AG20443 (cell line): ENCODE measurements at regions not wholly inside any gene's neighbourhood (a gene's known extent, or its start where the extent isn't known, plus 50 kb on each side); places are given as distances from the start of the nearest gene placed in this dataset.
"Not testable (repeated sequence)": the region's sequence is repeated elsewhere in the genome, so short reads cannot be mapped to it uniquely, and the experiment has no call there.

ENCODE experiments used
- DNase-seq: peaks from one replicate; pipeline ENCODE4 v3.0.0; 2012; ENCODE audit warnings: low spot score, mixed read lengths

DNA sequence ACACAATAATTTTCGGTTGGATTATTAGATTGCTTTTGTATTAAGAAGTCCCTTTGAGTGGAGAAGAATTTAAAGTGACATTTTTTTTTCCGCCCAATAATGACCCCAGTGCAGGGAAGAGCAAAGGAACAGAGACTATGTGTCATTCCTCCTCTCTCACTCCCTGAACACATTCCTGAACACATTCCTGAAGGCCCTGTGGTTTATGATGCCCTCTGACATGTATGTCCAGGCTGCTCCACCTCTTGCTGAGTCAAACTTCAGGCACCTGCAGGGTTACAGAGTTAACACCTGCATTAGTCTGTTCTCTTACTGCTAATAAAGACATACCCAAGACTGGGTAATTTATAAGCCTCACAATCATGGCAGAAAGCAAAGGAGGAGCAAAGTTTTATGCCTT is 704.0 kb upstream of the LRRN3 start:
- peak; percentile 8 for DNase-seq

DNA sequence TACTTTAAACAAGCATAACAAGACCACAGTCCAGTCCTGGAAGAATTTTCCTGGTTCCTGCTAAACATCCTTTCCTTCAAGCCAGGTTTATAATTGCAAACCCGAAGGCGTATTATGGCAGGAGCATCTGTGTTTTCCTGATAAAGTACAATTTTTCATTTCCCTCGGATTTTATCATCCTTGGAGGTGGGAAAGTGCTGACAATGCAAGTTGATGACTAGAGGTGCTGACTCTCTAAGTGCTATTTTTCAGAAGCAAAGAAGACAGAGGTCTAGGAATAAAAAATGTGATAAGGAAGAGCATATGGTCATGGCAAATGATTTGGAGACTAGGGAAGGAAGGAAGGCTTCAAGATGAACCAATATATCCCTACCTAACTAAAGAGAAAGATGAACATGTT is 703.2 kb upstream of the LRRN3 start:
- DNase-seq: no peak

DNA sequence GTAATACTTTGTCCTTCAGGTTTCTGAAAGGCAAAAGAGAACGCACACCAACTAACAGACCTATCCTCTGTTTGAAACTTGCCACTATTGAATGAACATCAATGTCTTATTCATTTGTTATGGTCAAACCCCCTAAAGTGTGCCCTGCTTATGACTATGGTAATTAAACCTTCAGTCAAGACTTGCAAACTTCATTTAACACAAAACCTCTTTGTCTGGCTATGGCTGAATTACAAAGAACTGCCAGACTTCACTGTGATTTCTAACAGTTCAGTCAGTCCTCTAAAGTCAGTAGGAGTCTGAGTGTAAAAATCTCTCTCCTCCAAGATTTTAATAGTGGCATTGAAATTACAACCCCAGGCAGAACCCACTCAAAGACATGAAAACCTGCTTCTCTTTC is 702.5 kb upstream of the LRRN3 start:
- DNase-seq: no peak

DNA sequence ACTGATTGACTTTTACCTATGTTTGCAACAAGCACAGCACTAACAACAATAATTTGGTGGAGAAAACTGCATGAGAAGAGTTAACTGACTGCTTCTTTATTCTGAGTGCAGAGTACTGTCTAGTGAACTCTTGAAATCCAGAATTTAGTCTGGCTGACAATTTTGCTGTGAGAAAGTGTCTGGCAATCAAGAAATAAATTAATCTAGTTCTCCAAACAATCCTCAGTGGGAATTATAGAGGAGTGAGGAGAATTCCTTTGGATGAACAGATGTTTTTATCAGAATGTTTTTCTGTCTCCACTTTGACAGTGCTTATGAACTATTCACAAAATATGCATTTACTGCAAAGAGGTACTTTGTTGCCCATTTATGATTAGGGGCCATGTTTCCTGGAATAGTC is 694.9 kb upstream of the LRRN3 start:
- DNase-seq: no peak

DNA sequence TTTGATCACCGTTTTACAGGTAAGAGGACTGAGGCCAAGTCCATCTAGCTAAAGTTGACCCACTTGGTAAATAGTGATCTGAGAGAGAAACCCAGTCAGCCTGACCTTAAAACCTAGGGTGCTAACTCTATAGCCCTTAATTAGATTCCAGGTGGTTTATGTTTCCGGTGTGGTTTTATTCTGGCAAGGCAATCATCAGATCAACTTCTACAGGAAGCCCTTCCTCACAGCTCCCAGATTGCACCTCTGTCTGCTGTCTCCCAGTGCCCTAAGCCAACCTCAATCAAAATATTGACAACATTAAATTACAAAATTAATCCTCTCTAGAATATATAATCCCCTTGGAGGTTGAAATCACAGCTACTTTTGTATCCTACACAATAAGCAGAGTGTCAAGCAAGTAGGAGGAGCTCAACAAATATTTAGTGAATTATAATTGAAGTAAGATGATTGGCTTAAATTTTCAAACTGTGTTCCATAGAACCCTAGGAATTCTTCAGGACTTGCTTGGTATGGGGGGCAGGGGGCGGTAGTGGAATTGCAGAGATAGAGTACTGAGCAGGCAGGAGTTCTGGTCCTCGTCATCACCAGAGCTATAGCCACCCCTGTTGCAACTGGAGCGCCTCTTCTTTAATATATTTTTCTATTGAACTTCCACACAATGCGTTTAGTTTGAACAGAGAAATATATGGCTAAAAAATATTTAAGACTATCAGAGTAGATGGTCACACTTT is 692.8 kb upstream of the LRRN3 start:
- no peak for DNase-seq

DNA sequence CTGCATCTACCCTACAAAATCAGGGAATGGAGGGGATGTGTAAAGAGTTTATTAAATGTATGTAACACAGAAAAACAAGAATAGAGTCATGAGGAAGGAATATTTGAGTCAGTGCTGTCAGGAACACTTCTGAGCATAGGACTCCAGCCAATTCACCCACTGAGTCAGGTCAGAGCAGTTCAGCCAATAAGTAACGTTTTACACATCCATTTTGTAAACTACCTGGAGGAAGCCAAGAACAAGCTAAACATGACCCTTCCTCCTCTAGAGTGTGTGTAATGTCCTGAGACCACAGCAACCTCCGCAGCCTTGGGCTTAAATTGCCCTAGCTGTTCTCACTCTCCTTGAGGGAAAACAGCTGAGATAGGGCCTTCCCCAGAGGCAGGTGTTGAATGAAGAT is 691.5 kb upstream of the LRRN3 start:
- no peak for DNase-seq

DNA sequence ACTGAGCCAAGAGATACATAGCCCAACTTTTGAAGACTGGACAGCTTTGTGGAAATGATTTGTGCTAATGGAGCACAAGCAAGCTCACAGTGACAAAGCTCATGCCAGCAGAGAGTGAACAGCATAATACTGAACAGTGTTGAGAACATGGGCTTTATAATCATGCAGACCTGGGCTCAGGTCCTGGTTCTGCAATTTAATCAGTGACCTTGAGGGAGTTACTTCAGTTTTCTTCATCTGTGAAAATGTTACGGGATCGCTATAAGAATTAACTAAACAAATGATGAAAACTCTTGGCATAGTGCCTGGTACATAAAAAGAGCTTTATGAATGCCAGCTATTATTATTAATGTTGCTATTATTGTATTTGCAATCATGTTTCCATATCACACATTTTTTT is 690.5 kb upstream of the LRRN3 start:
- DNase-seq: no peak

DNA sequence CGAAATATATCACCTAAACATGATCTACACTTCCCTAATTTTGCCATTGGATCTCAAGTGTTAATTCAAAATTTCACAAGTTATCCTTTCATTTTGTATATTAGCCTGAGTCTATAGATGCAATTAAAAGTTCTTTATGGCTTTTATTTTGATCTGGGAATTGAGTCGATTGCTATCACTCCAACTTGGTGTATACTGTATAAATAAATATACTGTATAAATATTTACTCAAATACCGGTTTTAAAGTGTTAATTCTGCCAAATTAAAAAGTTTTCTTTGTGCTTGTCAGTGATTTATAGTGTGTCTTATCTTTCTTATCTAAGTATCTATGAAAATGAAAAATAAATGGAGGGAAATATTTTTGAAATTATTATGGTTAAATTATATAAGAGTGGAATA is 683.7 kb upstream of the LRRN3 start:
- DNase-seq: no peak

DNA sequence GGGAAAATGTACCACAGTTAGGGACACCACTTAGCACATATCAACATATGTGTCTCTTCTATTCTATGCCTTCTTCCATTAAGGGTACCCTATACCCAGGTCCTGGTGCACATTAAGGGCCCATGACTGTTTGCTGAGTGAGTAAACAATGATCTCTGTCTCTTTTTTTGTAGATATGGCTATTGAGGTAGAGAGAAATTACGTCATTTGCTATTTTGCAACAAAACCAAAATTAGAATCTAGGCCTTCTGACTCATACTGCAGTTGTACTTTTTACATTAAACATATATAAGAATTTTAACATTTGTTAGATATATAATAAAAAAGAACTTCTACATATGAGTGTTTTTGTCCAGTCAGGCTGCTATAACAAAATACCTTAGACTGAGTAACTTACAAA is 683.2 kb upstream of the LRRN3 start:
- DNase-seq: no peak

DNA sequence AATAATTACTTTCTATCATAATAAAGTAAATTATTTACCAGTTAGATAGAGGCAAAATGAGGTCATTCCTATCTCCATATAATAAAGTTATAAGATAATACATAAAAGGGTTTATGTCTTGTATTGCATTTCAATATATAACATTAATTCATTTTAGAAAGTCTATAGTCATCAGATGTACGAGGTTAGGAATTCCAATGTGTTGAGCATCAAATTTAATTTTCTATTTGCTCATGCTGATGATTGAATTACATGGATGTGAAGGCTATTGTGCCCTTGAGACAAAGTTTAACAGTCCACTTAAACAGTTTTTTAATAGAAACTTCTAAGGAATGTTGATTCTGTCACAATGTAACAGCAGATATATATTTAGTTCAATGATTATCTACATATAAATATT is 678.3 kb upstream of the LRRN3 start:
- no peak for DNase-seq

DNA sequence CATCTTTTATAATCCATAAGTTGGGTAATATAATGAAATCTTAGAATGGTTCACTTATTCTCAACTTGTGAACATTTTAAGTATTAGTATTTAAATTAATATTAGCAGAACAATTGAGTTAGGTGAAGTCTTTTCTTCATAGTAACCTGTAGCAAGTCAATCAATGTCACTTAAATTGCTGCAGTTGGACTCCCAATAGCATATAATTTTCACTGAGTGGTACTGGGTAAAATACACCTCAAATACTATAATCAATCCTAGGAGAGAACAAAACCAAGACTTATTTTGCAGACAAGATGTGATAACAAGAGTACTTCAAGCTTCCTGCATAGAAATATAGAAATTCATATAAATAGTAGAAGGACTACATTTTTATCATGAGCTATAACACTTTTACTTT is 677.9 kb upstream of the LRRN3 start:
- DNase-seq: no peak

DNA sequence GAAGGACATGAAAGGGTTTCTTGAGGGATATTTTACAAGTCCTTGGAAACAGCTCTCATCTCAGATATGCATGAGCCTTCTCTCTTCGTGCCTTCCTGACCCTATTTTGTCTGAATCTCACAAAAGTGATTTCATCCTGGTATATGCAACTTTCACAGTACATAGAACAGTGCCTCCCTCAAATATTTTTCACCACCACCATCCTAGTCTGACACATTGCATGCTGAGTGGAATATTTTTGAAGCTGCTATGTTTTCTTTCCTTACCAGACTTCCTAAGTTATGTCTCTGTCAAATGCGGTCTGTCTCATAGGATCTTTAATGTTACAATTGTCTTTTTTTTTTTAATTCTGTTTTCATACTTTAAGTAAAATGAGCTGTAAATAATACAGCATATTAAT is 673.3 kb upstream of the LRRN3 start:
- no peak for DNase-seq

DNA sequence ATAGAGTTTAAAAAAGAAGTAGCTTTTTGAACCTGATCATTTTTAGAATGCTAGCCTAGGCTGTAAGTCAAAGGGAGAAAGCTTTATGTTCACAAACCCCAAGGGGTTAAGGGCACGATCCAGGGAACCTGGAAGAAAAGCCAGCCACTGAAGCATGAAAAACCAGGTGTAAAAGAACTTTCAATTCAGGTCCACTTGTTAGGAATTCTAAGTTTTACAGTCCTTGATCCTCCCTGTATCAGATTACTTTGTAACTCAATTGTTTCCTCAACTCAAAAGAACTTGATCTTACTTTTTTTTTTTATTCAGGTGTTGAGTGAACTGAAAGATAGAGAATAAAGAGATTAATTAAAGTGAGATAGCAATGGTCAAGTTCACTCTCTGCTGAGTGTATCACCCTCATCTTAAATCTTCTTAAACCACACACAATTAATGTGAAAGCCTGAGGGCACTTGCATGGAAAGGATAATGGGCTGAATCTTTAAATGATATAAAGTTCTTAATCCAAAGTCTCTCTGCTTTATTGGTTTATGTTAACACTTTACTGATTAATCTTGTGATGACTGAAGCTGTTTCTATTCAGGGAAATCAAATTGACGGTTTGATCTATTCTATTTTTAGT is 672.2 kb upstream of the LRRN3 start:
- no peak for DNase-seq

DNA sequence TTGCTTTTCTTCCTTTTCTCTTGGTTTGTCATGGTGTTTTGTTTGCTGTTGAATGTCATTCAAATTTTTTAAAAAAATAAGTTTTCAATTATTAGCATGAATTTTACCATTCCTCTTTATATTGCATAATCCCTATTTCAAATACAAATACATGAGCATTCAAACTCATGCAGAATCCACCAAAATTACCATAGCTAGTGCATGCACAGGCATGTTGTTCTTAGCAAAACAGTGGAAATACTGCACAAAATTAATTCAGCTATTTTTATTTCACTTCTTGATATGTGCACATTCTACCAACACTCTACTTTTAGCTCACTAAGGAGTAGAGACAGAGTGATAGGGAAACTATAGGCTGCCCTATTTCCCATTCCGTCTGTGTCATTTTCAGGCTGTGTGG is 670.1 kb upstream of the LRRN3 start:
- no peak for DNase-seq

DNA sequence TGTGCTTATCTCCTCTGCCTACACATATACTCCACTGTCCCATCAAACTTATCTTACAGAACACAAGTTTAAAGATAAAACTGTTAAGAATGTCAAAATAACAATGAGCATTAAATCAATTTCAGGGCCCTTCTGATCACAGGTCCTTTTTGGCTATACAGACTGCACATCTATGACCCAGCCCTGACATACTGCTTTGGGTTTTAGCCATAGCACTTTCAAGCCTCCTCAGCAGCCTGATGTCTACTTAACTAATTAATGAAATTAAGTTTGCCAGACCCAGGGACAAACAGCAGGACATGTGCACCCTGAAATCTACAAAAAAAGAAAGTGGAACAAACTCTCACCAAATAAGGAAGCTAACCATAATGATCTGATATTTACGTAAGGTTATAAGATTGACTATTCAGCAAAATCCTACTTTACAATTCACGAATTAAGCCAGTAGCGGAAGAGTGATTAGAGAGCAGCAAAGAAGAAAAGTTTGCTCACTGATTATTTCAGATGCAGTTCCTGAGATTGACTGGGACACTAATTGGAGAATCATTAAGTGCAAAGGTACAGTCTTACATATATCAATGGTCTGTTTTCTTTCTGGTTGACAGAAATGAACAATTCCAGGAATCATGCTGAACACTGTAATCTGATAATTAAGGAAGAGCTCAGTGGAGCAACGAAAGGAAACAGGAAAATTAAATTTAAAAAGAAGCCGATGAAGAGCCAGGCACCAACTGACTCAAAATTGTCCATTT is 669.3 kb upstream of the LRRN3 start:
- no peak for DNase-seq

DNA sequence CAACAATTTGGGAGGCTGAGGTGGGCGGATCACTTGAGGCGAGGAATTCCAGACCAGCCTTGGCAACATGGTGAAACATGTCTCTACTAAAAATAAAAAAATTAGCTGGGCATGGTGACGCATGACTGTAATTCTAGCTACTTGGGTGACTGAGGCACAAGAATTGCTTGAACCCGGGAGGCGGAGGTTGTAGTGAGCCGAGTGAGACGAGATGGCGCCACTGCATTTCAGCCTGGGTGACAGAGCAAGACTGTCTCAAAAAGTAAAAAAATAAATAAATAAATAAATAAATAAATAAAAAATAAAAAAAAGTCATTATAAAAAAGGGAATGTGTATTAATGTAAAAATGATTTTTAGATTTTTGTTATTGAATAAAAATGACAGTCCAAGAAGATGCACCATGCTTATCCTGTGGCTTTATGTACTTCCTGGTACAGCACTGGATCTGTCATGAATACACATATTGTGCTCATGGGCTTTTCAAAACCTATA is 658.8 kb upstream of the LRRN3 start:
- no peak for DNase-seq

DNA sequence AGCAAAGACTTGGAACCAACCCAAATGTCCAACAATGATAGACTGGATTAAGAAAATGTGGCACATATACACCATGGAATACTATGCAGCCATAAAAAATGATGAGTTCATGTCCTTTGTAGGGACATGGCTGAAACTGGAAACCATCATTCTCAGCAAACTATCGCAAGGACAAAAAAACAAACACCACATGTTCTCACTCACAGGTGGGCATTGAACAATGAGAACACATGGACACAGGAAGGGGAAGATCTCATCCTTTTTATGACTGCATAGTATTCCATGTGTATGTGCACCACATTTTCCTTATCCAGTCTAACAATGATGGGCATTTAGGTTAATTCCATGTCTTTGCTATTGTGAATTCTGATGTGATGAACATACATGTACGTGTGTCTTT is 652.0 kb upstream of the LRRN3 start:
- DNase-seq: not testable (repeated sequence)

DNA sequence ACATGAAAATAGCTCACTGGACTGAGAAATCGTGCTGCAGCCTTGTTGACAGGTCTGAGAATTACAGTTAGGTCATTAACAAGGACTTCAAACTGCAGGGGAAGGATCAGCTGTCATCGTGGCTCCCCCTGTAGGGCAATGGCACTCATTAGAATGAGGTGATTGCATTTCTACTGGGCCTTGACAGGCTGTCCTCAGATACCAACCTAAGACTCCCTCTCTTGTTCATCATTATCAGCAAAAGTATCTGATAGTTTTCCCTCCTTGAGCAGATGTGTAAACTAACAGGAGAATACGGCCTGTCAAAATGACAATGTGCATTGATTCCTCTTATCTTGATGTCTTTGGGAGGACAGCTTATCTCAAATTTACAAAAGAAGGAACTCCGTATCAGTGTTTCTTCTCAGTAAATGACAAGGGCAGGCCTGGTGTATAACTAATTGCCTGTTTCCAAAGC is 648.5 kb upstream of the LRRN3 start:
- DNase-seq: no peak

DNA sequence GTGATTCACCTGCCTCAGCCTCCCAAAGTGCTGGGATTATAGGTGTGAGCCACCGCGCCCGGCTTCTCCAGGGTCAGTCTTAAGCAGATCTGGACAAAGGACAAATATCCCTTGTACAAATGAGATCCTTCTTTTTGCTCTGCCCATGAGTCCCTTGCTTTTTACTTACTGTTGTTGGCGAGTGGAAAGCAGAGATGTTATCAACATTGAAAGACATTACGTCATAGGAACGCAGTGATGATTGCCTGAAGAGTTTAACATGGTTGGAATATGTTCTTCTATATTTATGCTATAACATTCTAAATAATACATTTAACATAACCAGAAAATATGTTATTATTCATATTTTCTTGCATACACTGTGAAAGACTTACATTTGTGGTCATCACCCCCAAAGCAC is 644.3 kb upstream of the LRRN3 start:
- DNase-seq: no peak

DNA sequence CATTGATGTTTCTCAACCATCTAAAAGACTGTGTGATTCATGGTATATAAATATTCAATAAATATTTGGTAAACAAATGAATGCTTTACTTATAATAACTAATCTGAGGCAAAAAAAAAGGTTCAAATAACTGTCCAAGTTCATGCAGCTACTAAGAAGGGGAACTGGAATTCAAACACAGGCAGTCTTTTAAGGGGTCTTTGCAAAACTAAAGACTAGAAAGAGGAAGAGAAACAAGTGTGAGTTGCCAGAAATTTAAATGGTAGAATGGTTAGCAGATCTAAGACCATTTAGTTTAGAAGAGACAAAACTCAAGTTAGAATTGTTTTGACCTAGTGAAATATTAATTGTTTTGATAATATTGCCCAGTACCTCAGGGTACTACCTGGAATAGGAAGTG is 642.0 kb upstream of the LRRN3 start:
- no peak for DNase-seq

DNA sequence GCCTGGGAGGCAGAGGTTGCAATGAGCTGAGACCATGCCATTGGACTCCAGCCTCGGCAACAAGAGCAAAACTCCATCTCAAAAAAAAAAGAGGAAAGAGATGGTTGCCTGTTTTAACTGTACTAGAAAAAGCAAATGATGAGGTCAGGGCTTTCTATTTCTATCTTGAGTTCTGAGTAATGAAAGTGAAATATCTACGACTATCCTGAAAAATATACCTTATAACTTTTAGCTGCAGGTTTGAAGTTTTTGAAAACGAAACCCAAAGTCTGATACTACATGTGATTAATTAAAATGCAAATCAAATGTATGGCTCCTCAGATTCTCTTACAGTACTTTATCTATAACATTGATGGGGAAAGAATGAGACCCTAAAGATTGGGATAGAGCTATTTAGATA is 636.2 kb upstream of the LRRN3 start:
- no peak for DNase-seq

DNA sequence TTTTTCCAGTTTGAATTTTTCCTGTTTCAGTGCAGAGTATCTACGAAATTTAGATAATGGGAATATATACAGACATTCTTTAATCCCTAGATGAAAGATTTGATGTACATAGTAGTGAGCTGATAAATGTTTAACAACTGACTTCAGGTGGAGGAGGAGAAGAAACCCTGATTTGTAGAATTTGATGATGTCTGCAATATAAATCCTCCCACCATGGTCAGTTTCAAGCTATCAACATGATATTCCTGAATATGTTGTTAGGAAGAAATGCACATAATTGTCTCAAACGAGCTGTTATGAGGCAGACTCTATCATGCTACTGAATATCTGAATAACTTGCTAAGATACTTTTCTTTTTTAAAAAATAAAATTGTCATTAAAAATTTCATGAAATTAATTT is 629.3 kb upstream of the LRRN3 start:
- no peak for DNase-seq

DNA sequence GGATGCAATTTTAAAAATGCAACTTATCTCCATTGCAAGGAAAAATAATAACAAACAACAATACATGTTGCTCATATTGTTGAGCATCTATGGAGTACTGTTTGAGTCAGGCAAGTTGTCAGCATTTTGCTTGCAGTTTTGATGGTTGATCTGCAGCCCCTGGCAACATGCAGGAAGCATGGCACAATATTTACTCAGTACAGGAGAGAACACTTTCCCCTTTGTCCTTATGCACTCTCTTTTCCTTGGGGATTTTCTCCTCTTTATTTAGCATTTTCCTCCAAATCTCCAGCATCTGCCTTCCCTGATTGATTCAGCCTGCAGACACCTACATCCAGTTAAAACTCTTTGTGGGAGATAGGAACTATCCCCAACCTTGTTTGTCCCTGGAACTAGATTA is 620.5 kb upstream of the LRRN3 start:
- no peak for DNase-seq
